GM12874 (cell line): ENCODE measurements at regions not wholly inside any gene's neighbourhood (a gene's known extent, or its start where the extent isn't known, plus 50 kb on each side); places are given as distances from the start of the nearest gene placed in this dataset.
A peak's percentile ranks its signal among the peaks of the same experiment; 100 is the strongest.

Experiments
- CTCF ChIP-seq: IDR thresholded peaks from 2 replicates; pipeline ENCODE4 v1.5.1; 2011; ENCODE audit warnings: low read depth, mild to moderate bottlenecking, control low read depth, low read length, moderate library complexity; ENCODE audit not compliant: insufficient read depth

DNA sequence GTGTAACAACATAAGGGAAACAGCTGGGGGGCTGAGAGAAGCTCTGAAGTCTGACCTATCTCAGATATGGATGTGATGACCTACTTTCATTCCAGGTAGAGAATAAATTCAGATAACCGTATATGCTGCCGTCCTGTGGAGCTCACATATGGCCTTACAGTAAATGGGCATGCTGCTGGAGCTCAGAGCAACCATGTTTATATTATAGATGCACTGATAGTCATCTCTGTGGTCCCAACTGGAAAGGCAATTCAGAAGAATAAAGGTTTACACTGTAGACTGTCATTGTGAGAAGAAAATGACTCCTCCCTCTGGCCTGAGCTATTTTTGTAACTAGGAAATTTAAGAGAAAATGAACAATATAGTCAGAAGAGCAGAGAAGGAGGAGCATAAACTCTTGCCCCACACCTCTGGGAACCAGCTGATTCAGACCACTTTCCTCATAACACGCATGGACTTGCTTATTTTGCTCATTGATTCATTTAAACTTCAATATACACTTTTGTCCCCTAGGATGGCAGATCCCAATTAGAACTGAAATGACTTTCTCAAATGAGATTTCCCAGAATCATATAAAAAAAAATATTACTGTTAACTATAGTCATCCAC lies 69.9 kb upstream of the NXPH1 start:
- no peak for TF ChIP-seq CTCF

DNA sequence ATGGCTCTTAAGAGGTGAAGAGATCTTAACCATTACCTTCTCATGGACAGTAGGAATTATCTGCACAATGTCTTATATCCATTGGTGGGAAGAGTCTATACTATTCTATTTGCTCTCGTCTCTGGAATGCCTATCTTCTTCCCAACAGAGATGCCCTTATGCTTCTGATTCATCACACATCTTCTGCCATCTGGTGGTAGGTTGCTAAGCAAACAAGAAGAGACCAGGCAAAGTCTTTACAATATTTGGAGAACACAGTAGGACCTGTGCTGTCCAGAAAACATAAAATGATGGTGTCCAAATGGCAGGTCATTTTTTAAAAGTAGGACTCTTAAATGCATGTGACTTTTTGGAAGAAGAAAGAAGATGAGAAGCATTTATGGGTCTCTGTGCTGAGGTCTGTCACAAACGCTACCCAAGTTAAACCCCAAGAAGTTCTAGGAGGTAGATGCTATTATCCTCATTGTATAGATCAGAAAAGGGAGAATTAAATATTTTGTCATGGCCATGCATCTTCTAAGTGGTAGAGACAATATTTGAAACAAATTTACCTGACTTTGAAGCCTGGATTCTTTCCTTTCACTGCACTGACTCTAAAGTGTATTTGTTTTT lies 67.8 kb upstream of the NXPH1 start:
- peak; percentile 36 for TF ChIP-seq CTCF

- TF ChIP-seq CTCF: no peak
Observed at GRCh38 chr7:8371742-8372141, 61.7 kb upstream of the NXPH1 start.

DNA sequence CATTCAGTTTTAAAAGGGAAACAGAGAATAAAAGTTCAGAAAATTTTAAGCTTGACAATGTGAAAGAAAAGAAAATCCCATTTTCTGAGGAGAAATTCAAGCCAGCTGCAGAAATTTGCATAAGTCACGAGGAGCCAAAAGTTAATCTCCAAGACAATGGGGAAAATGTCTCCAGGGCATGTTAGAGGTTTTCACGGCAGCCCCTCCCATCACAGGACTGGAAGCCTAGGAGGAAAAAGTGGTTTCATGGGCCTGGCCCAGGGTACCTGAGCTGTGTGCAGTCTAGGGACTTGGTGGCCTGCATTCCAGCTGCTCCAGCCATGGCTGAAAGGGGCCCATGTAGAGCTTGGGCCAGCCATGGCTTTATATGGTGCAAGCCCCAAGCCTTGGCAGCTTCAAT lies 59.6 kb upstream of the NXPH1 start:
- TF ChIP-seq CTCF: no peak

GRCh38 chr7:8378349-8379019 lies 54.9 kb upstream of the NXPH1 start:
- no peak for TF ChIP-seq CTCF

- no peak for TF ChIP-seq CTCF
Observed at GRCh38 chr7:8379264-8379663, 54.1 kb upstream of the NXPH1 start.

GRCh38 chr7:8380130-8380529 lies 53.3 kb upstream of the NXPH1 start:
- no peak for TF ChIP-seq CTCF
